ENCODE measurements at regions not wholly inside any gene's neighbourhood (a gene's known extent, or its start where the extent isn't known, plus 50 kb on each side); places are given as distances from the start of the nearest gene placed in this dataset.

GRCh38 chr17:79244665-79245064 lies 170.0 kb downstream of the ENGASE start:
- TF ChIP-seq CTCF (optimal IDR thresholded peaks at IDR 0.05 in 1 of 3, IDR thresholded peaks at IDR 0.05 in 1 of 3, conservative IDR thresholded peaks at IDR 0.05 in 1 of 3; ENCODE audit: extremely low read depth in 1 of 3, insufficient read depth in 2 of 3, low read length in 3 of 3) (no peak), EZH2 (IDR thresholded peaks at IDR 0.05; ENCODE audit: low read length) (no peak)

All from keratinocyte (primary cell).